Epidermal melanocyte (primary cell): ENCODE measurements at regions not wholly inside any gene's neighbourhood (a gene's known extent, or its start where the extent isn't known, plus 50 kb on each side); places are given as distances from the start of the nearest gene placed in this dataset.

Source experiments
- DNase-seq: peaks from one replicate; pipeline ENCODE4 v3.0.0; 2011; ENCODE audit warnings: low spot score; ENCODE audit not compliant: insufficient read length

DNA sequence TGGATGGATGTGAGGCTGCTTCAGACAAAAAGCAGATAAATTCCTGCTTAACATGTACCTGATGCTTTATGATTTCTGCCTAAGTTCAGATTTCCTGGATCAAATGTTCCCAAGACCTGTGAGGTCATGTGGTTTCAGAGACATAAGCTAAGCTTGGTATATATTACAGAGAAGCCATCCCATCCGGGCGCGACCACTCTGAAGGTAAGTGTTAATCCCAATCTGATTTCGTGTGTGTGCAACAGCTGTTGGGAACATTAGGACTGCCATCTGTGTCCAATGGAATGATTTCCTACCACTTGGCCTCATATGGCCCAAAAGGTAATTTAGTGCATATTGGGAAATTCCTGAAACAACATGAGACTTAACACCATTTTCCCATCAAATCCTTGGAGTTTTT is 199.1 kb downstream of the HS3ST3B1 start:
- DNase-seq, result no peak

- no peak for DNase-seq
Observed at GRCh38 chr17:14498812-14499211, 197.9 kb downstream of the HS3ST3B1 start.

DNA sequence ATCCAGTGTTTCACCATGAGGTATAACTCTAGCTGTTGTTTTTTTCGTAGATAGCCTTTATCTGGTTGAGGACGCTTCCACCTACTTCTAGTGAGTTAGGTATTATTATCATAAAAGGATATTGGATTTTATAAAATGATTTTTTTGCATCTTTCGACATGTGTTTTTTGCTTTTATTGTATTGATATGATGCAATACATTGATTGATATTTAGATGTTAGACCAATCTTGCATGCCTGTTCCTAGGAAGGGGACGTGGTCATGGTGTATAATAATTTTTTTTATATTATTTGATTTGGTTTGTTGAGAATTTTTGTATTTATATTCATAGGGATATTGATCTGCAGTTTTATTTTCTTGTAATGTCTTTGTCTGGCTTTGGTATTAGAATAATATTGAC is 193.3 kb downstream of the HS3ST3B1 start:
- DNase-seq, result no peak

- DNase-seq, result no peak
Observed at GRCh38 chr17:14489986-14490385, 189.1 kb downstream of the HS3ST3B1 start.

GRCh38 chr17:14488958-14489550 is 188.2 kb downstream of the HS3ST3B1 start:
- DNase-seq, result no peak

- no peak for DNase-seq
Observed at GRCh38 chr17:14487068-14487467, 186.2 kb downstream of the HS3ST3B1 start.

- no peak for DNase-seq
Observed at GRCh38 chr17:14482715-14483114, 181.8 kb downstream of the HS3ST3B1 start.

DNA sequence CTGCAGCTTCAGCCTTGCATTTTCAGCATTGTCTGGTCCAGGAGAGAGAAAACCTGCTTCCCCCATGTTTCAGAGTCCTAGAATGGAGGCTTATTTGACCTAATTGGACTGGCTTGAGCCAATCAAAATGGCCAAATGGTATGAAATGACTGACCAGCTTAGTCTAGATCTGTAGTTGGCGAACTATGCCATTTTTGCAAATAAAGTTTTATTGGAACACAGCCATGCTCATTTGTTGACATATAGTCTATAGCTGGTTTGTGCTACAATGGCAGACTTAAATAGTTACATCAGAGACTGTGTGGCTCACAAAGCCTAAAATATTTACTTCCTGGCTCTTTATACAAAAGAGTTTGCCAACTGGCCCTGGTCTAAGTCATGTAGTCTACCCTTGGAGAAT is 180.8 kb downstream of the HS3ST3B1 start:
- DNase-seq, result no peak

DNA sequence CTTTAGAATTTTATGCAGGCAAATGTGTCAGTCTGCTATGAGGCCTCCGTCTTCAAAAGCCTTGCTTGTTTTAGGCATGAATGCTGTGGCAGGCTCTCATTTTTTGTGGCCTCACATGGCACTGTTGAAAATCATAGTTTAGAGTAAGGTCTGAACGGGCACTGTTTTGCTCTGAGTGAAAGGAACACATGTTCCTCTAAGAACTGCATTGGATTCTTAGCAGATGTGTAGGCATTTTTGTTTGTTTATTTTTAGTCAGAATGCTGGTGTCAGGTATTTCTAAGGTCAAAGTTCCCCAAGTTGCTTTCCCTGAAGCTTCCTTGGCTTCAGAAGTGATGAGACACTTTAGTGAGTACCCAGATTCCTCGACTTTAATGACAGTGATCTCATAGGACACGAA is 173.7 kb downstream of the HS3ST3B1 start:
- no peak for DNase-seq

- peak; percentile 36 for DNase-seq
Observed at GRCh38 chr17:14471052-14471451, 170.2 kb downstream of the HS3ST3B1 start.

DNA sequence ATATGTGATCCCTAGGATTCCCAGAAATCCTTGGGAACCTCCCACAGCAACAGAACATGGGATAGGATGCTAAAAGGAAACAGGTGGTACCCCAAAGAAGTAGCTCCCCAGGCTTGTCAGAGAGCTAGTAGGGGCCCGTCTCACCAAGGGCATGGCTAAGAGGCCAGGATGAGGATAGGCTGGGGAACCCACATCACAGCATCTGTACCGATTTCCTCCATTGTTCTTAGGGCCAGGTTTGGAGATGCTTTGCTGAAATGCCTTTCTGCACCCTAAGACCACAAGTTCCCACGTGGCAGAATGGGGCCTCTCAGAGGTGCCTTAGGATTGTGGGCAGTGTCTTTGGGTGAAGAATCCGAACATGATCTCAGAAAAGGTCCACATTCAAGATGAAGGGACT is 169.5 kb downstream of the HS3ST3B1 start:
- no peak for DNase-seq

DNA sequence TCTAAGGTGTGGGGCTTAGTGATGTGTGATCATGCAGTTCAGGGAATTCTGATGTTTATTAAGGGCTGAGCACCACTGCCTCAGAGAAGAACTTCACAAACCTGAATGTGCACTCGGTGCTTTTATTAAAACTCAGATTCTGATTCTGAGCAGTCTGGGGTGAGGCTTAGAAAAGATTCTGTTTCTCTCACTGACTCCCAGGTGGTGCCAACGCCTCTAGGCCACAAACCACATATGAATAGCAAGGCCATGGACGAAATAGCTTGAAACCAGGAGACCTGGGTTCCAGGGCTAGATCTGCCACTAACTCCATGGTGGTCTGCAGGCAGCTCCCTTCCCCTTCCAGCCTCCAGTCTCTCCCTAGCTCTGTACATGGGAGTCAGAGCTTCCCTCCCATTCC is 169.1 kb downstream of the HS3ST3B1 start:
- DNase-seq, result no peak

- no peak for DNase-seq
Observed at GRCh38 chr17:14468858-14469257, 168.0 kb downstream of the HS3ST3B1 start.

GRCh38 chr17:14461227-14461548 is 160.3 kb downstream of the HS3ST3B1 start:
- no peak for DNase-seq

DNA sequence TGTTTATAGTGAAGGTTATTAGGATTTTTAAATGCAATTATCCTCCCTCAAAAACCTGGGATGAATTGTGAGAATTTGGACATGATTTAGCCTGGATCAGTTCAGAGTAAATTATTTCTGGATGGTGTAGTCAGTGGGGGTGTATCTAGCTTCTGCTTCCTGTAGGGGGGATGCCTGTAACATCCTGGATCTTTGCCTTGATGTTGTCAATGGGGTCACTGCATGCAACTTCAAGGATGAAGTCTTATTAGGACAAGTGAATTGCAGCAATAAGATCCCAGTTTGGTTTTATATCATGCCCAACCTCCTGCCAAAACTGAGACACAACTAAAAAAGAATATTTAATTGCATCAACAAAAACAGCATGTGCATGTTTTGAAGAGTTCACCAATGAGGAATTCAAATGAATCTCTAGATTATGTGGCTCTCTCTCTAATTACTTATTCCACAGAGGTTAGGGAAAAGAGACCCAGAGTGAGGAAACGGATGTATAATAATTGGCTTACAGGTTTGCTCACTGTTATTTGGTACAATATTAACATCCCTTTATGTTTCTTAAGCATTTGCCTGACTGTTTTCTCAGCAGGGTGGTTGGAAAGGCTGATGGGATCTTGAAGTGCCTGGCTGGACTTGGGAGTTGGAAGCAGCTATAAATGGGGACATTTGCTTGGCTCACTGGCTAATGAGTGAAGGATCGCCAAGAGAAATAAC is 159.8 kb downstream of the HS3ST3B1 start:
- DNase-seq, result no peak

GRCh38 chr17:14459955-14460354 is 159.1 kb downstream of the HS3ST3B1 start:
- DNase-seq, result no peak

GRCh38 chr17:14458724-14459123 is 157.8 kb downstream of the HS3ST3B1 start:
- DNase-seq, result no peak

DNA sequence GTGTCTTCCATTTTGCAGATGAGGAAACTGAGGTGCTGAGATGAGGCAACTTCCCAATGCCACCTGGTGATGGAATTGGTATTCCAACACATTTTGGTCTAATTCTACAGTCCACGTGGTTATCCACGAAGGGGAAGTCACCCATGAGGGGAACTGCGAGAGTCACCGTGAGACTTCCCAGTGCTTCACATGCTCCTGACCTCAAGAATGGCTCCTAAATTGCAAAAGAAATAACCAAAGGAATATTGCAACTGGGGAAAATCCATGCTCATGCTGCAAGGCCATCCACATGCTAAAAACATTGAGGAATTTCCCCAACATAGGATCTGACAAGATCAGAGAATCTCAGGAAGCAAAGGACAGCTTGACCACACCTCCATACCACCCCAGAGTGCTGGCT is 153.9 kb downstream of the HS3ST3B1 start:
- no peak for DNase-seq

GRCh38 chr17:14452856-14453255 is 152.0 kb downstream of the HS3ST3B1 start:
- no peak for DNase-seq

DNA sequence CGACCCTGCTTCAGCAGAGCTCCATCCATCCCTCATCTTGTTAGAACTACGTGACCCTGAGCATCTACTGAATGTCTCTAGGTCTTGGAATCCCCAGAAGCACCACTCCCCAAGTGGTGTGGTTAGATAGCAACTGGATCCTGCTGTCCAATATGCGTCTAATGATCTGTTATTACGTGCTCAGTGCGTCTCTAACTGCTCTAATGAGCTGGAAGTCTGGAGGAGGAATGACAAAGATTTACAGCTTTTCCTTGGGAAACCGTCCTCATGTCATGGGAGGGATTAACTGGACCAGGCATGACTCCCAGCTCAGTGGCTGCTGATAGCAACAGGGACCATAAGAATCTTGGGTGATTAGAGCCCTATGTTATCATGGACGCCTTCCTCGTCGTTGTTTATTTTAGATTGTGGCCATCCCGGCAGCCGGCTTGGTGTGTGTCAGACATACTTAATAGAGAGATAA is 150.9 kb downstream of the HS3ST3B1 start:
- no peak for DNase-seq

GRCh38 chr17:14448818-14449217 is 147.9 kb downstream of the HS3ST3B1 start:
- no peak for DNase-seq

DNA sequence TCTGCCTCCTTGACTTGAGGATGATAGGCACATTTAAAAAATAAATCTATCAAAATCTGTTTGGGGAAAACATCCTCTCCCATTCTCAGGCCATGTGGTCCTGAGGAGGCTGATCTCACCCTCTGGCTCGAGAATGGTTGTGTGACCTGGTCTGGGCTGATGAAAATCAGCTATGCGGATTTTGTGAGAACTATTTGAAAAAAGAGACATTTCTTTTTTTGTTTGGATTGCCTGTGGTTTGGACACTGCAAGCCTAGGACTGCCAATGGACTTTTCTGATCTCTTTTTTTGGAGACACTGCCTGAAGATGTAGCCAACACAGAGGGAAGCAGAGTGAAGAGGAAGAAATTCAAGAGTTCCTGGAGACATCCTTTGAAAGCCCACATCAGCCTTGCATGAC is 145.9 kb downstream of the HS3ST3B1 start:
- no peak for DNase-seq

GRCh38 chr17:14444915-14445314 is 144.0 kb downstream of the HS3ST3B1 start:
- DNase-seq, result no peak
